Body of pancreas (tissue), 4 donors: ENCODE measurements at regions not wholly inside any gene's neighbourhood (a gene's known extent, or its start where the extent isn't known, plus 50 kb on each side); places are given as distances from the start of the nearest gene placed in this dataset.
"Not testable (repeated sequence)": the region's sequence is repeated elsewhere in the genome, so short reads cannot be mapped to it uniquely, and the experiment has no call there.

Source experiments
- CTCF ChIP-seq, 7 experiments: fragments of 450-650 bp in 4 of 7; fragments of 200-600 bp in 3 of 7; sonication (generic) in 3 of 7; IDR thresholded peaks; one replicate each; pipeline ENCODE4 v1.5.1; 2016 to 2019; ENCODE audit warnings: antibody characterized with exemption in 7 of 7
- POLR2A ChIP-seq, 3 donors: fragments of 450-650 bp; IDR thresholded peaks; one replicate each; pipeline ENCODE4 v1.6.1; 2016; ENCODE audit warnings: antibody characterized with exemption in 3 of 3, mild to moderate bottlenecking in 2 of 3

- TF ChIP-seq CTCF, POLR2A (IDR thresholded peaks at IDR 0.05): not testable (repeated sequence)
Measured at GRCh38 chr2:87275192-87275591, 253.5 kb upstream of the PLGLB1 start.
